Gastrocnemius medialis (tissue), 4 donors: ENCODE measurements at regions not wholly inside any gene's neighbourhood (a gene's known extent, or its start where the extent isn't known, plus 50 kb on each side); places are given as distances from the start of the nearest gene placed in this dataset.

Experiments used
- ATAC-seq, 2 donors: fragments of 150-250 bp; one replicate each; pipeline ENCODE4 v1.9.1; 2016
- DNase-seq, 2 donors: peaks; one replicate each; pipeline ENCODE4 v3.0.0-alpha.2; 2019
- H3K27ac ChIP-seq, 4 donors: fragments of 200-600 bp; sonication (generic); 1 replicate in 1 of 4; 2 replicates in 3 of 4; pipeline ENCODE4 v1.5.1; 2016 to 2018; ENCODE audit warnings: mild to moderate bottlenecking in 2 of 4, moderate library complexity in 1 of 4
- H3K27me3 ChIP-seq, 3 donors: fragments of 200-600 bp; sonication (generic) in 2 of 3; 1 replicate in 1 of 3; 2 replicates in 2 of 3; pipeline versions ENCODE4 v1.5.1 to v1.6.0; 2016 to 2019; ENCODE audit warnings: mild to moderate bottlenecking in 1 of 3, moderate library complexity in 1 of 3
- H3K36me3 ChIP-seq, 2 donors: fragments of 200-600 bp; sonication (generic) in 1 of 2; one replicate each; pipeline ENCODE4 v1.5.1; 2017 to 2018
- H3K4me1 ChIP-seq, 2 donors: fragments of 200-600 bp; sonication (generic) in 1 of 2; one replicate each; pipeline ENCODE4 v1.5.1; 2016 to 2017; ENCODE audit warnings: mild to moderate bottlenecking in 2 of 2
- H3K4me3 ChIP-seq, 4 donors: fragments of 200-600 bp; sonication (generic) in 3 of 4; 1 replicate in 1 of 4; 2 replicates in 3 of 4; pipeline ENCODE4 v1.5.1; 2016 to 2019; ENCODE audit warnings: mild to moderate bottlenecking in 2 of 4
- H3K9me3 ChIP-seq, 3 donors: fragments of 200-600 bp; sonication (generic) in 2 of 3; 1 replicate in 1 of 3; 2 replicates in 2 of 3; pipeline ENCODE4 v1.5.1; 2016 to 2019
- POLR2A ChIP-seq, 2 donors: fragments of 450-650 bp; IDR thresholded peaks; one replicate each; pipeline ENCODE4 v1.6.1; 2017; ENCODE audit warnings: antibody characterized with exemption in 2 of 2, mild to moderate bottlenecking in 2 of 2, moderate library complexity in 2 of 2
- in situ Hi-C, 4 donors: fragments of 200-750 bp; cut with MboI; loops; one replicate each; pipeline versions ENCODE4 v1.15.0 to v1.8.0; 2017; ENCODE audit warnings: low sequenced_read_pairs in 4 of 4
- intact Hi-C: fragments of 100-400 bp; cut with DNase I; formaldehyde crosslinking; loops from one replicate; pipeline ENCODE4 v1.15.1; 2023; ENCODE audit warnings: low total_unique reads
- TF ChIP-seq, protein P1 (sequence below), 5 experiments: fragments of 450-650 bp in 3 of 5; fragments of 200-600 bp in 2 of 5; sonication (generic) in 2 of 5; IDR thresholded peaks in 4 of 5; conservative IDR thresholded peaks in 1 of 5; 1 replicate in 4 of 5; 2 replicates in 1 of 5; pipeline ENCODE4 v1.5.1; 2016 to 2019; ENCODE audit warnings: antibody characterized with exemption in 5 of 5, mild to moderate bottlenecking in 3 of 5, moderate library complexity in 3 of 5

DNA sequence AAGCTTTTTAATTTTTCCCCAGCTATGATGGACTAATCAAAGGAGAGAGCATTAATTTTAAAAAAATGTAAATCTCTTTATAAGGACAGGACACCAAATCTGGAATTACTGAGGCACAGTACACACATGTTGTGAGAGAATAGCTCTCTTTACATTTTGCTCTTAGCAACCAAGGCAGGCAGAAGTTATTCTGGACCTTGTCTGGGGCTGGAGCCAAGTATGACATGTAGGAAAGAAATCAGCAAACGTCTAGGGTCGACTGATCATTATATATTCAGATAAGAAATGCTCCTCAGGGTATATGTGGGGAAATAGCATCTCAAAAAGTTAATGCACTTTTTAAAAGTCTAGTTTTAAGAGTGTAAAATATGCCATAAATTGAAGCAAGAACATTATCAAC, 1330.0 kb upstream of the CELF4 start:
- Histone ChIP-seq H3K27me3 (no peaks in the 10 kb centered on the region), H3K27ac (no peak overlapping the region), H3K36me3 (no peaks in the 10 kb centered on the region), H3K4me1 (no peaks in the 10 kb centered on the region), H3K9me3 (no peaks in the 10 kb centered on the region), H3K4me3 (no peak overlapping the region)
- ATAC-seq (no peak), DNase-seq (no peak)
- intact Hi-C loops (no loop called here), in situ Hi-C loops (no loop called here)
- TF ChIP-seq, protein P1, sequence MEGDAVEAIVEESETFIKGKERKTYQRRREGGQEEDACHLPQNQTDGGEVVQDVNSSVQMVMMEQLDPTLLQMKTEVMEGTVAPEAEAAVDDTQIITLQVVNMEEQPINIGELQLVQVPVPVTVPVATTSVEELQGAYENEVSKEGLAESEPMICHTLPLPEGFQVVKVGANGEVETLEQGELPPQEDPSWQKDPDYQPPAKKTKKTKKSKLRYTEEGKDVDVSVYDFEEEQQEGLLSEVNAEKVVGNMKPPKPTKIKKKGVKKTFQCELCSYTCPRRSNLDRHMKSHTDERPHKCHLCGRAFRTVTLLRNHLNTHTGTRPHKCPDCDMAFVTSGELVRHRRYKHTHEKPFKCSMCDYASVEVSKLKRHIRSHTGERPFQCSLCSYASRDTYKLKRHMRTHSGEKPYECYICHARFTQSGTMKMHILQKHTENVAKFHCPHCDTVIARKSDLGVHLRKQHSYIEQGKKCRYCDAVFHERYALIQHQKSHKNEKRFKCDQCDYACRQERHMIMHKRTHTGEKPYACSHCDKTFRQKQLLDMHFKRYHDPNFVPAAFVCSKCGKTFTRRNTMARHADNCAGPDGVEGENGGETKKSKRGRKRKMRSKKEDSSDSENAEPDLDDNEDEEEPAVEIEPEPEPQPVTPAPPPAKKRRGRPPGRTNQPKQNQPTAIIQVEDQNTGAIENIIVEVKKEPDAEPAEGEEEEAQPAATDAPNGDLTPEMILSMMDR (IDR thresholded peaks at IDR 0.05 in 4 of 5, conservative IDR thresholded peaks at IDR 0.05 in 1 of 5), result no peak
- no peak for TF ChIP-seq POLR2A (IDR thresholded peaks at IDR 0.05)

DNA sequence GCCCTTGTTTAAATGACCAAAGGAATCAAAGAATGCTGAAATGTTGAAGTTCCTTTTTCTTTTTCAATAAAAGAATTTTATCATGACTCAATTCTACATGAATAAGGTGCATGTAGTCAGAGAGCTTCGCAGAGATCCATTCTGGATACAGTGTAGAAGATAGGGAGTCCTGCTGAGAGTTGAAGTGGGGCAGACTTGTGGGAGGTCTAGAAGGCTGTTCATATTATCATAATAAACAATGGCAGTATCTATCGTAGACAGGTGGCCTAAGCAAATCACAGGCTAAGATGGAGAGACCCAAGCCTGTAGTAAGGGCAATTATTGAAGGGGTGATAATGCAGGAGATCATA, 1322.0 kb upstream of the CELF4 start:
- H3K4me3 ChIP-seq, result no peak overlapping the region
- no peaks in the 10 kb centered on the region for H3K9me3 ChIP-seq
- in situ Hi-C loops (no loop called here), intact Hi-C loops (no loop called here)
- DNase-seq, result no peak
- H3K4me1 ChIP-seq, result no peaks in the 10 kb centered on the region
- no peak for ATAC-seq
- no peaks in the 10 kb centered on the region for H3K36me3 ChIP-seq
- no peak overlapping the region for H3K27ac ChIP-seq
- TF ChIP-seq POLR2A (IDR thresholded peaks at IDR 0.05), result no peak
- TF ChIP-seq, protein P1 (IDR thresholded peaks at IDR 0.05 in 4 of 5, conservative IDR thresholded peaks at IDR 0.05 in 1 of 5), result no peak
- no peaks in the 10 kb centered on the region for H3K27me3 ChIP-seq

DNA sequence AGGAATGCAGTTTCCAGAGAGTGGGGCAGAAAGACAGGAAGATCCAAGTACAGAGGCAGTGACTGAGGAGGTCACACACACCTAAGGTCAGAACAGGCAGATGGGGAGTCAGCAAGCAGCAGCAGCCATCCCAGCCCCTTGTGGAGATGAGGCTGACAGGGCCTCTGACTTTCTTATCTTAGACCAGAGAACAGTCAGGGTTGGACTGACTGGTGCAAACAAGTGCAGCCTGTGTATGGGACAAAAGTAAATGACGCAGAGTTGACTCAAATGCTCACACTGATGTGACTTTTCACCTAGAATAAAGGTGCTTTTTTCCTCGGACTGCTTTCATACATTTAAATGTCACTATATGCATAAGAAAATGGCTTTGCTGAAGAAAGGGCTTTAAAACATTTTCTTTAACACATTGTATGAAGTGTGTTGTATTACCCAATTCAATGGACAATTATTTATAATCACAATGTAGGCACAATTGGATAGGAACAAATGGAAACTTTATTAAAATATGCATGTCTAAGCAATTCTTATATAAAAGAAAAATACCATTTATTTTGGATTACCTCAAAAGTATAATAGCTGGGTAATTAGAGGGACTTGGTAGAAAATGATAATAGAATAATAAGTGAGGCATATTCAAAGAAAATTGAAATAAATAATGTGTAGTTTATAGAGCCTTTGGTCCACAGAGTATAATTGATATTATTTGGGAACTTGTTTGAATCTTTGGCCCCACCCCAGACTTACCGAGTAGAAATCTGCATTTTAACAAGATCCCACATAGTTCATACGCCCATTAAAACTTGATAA, 1321.5 kb upstream of the CELF4 start:
- no peaks in the 10 kb centered on the region for H3K9me3 ChIP-seq
- no peak overlapping the region for H3K4me3 ChIP-seq
- ATAC-seq (no peak), DNase-seq (no peak)
- H3K27me3 ChIP-seq, result no peaks in the 10 kb centered on the region
- no peak overlapping the region for H3K27ac ChIP-seq
- H3K36me3 ChIP-seq, result no peaks in the 10 kb centered on the region
- intact Hi-C loops (no loop called here), in situ Hi-C loops (no loop called here)
- H3K4me1 ChIP-seq, result no peaks in the 10 kb centered on the region
- TF ChIP-seq, protein P1 (IDR thresholded peaks at IDR 0.05 in 4 of 5, conservative IDR thresholded peaks at IDR 0.05 in 1 of 5), result no peak
- no peak for TF ChIP-seq POLR2A (IDR thresholded peaks at IDR 0.05)

DNA sequence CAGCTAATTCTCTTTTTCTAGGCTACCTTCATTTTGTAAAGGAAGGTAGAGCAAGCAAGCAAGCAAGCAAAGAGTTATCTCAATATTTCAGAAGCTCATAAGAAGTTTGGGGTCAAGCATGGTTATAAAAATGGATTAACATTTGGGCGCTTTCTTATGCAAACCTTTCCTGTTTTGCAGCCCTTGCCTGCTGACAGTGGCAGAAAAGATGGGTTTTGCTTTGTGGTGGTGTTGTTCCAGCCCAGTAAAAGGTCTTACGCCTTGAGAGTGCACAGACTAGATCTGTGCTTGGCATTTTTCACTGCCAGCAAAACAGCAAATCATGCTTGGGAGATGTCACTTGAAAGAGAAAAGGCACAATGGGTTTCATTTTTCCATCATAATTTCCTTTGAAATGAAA, 1320.6 kb upstream of the CELF4 start:
- H3K4me1 ChIP-seq, result no peaks in the 10 kb centered on the region
- H3K27ac ChIP-seq, result no peak overlapping the region
- no peaks in the 10 kb centered on the region for H3K27me3 ChIP-seq
- TF ChIP-seq, protein P1 (IDR thresholded peaks at IDR 0.05 in 4 of 5, conservative IDR thresholded peaks at IDR 0.05 in 1 of 5), result no peak
- no peak for TF ChIP-seq POLR2A (IDR thresholded peaks at IDR 0.05)
- in situ Hi-C loops, result no loop called here
- H3K36me3 ChIP-seq, result no peaks in the 10 kb centered on the region
- intact Hi-C loops, result no loop called here
- no peak for ATAC-seq
- no peak overlapping the region for H3K4me3 ChIP-seq
- no peak for DNase-seq
- no peaks in the 10 kb centered on the region for H3K9me3 ChIP-seq

DNA sequence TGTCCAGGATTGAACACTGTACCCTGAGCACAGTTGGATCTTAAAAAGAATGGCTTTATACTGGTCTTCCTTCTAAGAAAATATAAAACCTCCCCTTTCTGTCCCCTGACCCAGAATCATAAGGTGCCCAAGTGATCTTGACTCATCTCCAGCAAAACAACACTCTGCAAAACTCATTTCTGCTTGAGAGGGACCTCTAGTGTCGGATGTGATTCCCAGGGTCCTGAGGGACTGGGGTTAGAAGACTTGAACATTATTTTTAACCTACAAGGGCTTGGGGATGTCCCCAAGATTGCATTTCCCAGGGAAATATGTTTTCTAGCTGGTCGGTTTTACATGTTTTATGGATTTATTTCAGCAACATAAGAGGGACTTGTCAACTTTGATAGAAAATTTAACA, 1318.5 kb upstream of the CELF4 start:
- in situ Hi-C loops, result no loop called here

More for the DNA sequence above, 1318.5 kb upstream of the CELF4 start:
- H3K4me1 ChIP-seq, result no peaks in the 10 kb centered on the region
- TF ChIP-seq POLR2A (IDR thresholded peaks at IDR 0.05), result no peak
- TF ChIP-seq, protein P1 (IDR thresholded peaks at IDR 0.05 in 4 of 5, conservative IDR thresholded peaks at IDR 0.05 in 1 of 5), result no peak
- DNase-seq, result no peak
- no peaks in the 10 kb centered on the region for H3K36me3 ChIP-seq
- H3K4me3 ChIP-seq, result no peak overlapping the region
- intact Hi-C loops, result no loop called here
- H3K9me3 ChIP-seq, result no peaks in the 10 kb centered on the region
- ATAC-seq, result no peak
- no peak overlapping the region for H3K27ac ChIP-seq
- H3K27me3 ChIP-seq, result no peaks in the 10 kb centered on the region
